Activated T-helper 9 cell treated with anti-CD3 and anti-CD28 coated beads, Interleukin-2, amount 50 U/mL, for 16 hours (primary cell): ENCODE measurements at regions not wholly inside any gene's neighbourhood (a gene's known extent, or its start where the extent isn't known, plus 50 kb on each side); places are given as distances from the start of the nearest gene placed in this dataset.

Source experiments
- DNase-seq: peaks from one replicate; pipeline ENCODE4 v3.0.0-alpha.2; 2020; ENCODE audit warnings: low read depth

DNA sequence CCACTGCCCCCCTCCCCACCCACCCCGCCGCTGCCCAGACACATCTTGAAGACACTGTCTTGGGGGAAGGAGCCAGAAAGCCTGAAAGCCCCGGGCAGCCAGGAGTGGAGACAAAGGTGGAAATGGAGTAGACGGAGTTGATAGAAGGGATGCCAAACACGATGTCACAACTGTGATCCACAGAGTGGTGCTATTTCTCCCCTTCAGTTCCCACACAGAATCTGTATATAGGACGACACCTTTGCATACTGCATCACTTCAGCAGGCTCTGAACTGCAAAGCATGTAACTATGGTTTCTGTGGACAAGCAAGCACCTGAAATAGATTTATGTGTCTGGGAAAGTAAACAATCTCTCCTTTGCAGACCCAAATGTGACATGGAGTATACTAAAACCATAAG, 56.4 kb upstream of the F13A1 start:
- no peak for DNase-seq

DNA sequence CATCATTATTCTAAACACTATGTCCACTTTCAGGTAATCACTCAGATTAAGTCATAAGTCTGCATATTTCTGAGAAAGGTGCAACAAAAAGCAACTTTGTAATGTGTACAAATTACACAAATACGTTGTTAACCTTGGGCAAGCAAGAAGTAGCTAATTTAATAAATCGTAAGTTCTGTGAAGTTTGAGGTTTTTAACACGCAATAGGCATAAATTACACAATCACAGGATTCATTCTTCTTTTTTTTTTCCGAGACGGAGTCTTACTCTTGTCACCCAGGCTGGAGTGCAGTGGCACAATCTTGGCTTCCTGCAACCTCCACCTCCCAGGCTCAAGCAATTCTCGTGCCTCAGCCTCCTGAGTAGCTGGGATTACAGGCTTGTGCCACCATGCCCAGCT, 57.2 kb upstream of the F13A1 start:
- no peak for DNase-seq

DNA sequence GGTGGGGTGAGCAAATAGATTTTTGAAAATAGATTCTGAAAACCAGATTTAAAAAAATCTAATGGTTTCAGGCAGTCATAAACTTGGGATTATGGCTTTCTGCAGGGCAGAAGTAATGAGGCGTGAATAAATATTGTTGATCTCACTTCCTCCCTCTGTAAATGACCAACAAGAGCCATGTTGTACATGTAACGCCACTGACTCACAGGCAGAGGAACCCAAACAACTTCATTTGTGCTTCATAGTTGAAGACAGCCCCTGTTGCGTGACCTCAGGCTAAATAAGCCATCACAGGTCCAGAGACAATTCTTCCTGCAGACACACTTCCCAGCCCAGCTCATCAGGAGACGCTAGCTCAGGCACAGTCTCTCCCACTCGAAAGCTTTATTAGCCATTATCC, 59.1 kb upstream of the F13A1 start:
- no peak for DNase-seq

DNA sequence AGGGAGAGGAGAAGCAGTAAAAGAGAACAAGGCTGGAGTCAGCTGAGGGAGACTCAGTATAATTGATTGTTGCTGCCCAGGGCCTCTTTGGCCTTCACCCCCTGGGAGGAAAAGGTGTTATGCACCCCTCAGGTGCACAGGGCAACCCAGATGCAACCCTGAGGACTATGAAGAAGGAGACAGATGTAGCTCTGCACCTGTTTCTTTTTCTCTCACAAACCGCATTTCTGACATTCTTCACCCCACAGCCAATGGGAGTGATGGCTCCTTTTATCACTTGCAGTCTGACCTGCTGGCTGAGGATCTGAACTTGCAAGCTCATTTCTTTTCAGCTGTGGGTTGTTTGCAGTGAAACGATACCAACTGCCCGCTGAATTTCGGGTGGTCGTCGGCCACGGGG, 64.1 kb upstream of the F13A1 start:
- DNase-seq, result no peak

DNA sequence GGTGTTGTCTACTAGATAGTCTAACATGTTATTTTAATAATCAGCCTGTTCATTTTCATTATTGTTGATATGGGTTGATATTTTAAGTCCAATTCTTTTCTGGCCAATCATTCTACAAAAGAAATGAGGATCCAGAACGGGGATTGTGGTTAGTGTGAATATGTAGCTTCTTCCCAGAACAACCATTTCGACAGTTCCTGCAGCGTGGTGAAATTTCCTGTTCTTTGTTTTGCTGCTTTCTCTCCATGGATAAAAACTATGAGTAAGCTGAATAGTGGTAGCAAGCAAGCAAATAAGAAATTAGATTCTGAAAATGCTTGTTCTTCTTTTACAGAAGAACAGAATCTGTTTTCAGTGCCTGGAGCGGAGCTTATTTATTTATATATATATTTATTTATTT, 65.5 kb upstream of the F13A1 start:
- DNase-seq, result no peak

DNA sequence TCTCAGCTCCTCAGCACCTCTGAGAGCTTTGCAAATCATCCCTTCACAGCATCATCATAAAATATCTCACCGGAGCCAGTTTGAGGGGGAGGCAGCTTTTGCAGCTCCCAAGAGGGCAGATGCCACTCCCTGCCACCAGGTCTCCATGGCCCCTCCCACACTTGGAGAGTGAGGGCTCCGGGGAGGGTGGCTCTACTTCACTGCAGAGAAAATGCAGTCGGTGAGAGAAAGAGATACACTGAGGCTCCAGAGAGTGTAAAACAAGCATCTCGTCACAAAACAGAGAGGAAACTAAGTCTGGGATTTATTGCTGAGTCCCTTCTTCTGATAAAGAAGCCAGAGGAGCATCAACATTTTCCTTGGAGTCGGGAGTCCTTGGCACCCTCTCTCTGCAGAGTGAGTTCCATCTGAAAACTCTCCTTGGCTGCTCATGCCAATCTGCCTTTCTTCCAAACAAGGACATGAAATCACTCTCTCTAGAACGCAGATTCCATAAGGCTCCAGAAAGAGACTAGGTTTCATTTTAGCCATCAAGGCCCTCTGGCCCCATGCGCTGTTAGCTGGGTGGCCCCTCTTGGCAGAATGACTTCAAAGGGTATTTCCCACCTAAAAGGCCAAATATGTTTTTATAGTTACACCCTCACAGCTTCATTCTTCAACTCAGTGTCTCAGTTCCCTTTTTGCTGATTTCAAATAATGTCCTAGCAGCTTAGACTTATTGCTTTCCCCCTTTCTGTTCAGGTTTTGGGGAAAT, 70.6 kb upstream of the F13A1 start:
- no peak for DNase-seq

DNA sequence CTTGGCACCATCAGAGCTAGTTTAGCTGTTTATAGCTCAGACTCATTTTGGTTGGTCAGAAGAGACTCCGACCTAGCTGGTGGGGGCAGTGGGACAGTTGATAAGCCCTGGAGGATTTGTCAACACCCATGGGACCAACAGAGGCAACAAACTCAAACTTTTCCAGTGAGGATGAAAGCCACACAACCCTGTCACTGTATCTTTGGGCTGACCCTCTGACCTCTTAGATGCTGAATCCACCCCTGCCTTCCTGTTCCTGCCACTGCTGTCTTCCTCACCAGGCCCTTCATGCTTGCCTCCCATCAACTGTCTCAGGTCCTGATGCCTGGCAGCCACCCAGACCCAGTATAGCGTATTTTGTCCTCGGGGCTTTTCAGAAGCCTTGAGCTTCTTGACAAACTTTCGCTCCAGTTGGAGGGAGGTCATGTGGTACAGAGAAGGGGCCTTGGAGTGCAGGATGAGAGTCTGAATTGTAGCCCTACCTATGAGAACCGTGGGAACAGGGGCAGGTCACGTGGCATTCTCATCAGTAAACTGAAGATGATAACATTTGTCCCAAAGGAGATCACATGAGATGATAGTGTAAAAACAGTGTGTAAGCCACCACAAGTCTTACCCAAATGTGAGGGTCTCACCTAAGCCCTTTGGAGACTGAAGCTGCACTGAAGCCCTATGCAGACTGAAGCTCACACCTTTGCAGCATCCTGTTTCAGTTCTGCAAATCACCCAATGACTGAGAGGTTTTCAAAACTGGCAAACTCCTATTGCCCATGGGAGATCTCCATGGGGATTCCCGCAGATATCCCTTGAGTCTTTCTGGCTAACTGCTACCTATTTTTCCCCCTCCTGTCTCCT, 72.0 kb upstream of the F13A1 start:
- no peak for DNase-seq

DNA sequence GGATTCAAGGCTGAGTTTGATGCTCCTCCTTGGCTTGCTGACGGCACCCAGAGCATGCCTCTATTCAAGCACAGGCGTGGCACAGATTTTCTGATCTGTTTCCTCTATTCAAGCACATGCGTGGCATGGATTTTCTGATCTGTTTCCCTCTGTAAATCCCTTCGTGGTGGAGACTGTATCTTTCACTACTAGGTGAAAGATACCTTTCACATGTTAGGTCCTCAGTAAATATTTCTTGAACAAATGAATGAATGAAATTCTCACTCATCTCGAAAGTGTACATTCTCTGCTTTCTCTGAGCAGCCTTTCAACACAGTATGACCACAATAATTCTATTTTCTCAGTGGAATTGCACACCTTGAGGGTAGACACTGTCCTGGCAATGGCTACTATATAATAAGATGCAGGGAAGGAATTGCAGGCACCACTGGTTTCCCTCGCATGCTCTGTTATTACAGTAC, 72.6 kb upstream of the F13A1 start:
- DNase-seq, result no peak

DNA sequence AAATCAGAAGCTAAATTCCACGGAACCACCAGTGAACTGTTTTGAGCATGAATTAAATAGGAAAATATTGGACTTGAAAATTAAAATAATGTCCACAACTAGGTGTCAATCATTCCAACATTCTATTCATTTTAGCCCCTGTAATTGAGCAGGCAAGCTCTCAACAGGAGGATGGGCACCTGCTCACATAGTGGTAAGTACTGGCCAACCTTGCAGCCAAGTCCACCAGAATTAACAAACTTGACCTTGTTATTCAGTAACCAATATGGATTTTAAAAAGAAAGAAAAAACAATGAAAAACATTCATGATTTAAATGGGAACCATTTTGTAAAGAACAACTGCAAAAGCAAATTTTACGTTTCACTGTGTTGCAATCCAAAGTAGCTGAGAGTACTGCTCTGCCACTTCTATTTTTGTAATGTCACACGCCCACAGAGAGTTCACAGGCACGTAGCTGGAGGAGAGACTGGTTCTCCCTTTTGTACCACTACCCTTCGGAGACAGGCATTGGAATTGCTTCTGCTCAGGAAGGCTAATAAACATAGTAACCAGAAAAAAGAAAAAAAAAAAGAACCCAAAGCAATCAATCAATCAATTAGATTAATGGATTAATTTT, 75.2 kb upstream of the F13A1 start:
- DNase-seq, result no peak

DNA sequence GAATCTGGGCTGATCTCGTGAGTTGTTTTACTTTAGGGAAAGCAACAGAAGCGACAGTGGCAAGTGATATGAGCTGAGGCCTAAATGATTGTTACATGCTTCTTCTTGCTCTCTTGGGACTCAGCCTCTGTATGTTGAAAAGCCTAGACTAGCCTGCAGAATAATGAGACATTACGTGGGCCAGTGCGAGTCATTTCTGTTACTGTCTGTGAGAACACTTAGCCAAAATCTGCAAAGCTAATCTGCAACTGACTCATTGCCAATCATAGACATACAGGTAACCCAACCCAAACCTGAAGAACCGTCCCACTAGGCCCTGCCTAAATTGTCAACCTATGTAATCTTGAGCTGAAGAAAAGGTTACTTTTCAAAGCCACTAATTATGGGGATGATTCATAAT, 77.4 kb upstream of the F13A1 start:
- DNase-seq, result no peak

DNA sequence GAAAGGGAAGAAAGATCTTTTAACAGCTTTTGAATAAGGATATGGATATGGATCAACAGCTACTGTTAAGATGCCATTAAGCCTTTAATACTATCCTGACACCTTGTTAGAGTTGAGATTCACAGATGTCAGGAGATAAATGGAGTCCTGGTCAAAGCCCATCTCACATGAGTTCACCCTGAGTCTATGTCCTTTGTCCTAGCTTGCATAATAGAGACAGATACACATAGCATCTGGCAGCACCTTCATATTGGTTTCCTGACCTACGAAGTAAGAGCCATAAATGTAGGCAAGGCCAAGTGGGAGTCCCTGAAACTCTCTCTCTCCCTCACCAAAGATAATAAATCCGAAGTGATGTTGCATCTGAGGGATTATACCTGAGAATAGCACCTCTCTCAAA, 79.1 kb upstream of the F13A1 start:
- no peak for DNase-seq

DNA sequence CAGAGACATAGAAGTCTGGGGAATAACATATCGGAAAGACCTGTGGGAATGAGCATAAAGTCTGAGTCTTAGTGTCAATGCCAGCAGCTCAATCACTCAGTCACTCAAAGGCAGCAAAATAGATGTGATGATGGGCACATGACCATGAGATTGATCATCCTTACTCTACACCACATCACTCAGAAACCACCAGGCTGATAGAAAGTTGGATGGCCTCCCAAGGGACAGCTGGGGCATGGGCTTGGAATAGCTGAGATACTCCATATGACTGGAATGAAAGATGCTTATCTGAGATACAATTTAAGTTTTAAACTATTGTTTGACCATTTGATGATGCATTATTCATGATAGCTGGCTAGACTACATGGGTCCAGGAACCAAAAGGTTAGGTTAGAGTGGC, 80.9 kb upstream of the F13A1 start:
- DNase-seq, result no peak

DNA sequence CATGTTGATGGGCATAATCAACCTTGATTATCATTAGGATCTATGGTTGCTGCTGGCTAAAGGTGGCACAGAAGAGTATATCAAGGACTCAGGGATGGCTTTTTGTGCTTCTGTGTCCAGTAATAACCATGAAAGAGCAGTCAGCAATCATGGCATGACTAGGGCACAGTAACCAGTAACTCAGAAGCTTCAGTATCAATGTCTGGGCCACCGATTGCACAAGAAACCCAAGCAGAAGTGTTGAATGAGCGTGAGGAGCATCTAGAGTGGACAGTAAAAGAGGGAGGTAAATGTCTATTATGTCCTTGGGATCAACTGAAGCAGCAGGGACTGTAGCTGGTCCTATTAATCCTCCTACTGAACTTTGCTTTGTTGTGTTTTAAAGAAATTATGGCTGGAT, 81.5 kb upstream of the F13A1 start:
- no peak for DNase-seq

DNA sequence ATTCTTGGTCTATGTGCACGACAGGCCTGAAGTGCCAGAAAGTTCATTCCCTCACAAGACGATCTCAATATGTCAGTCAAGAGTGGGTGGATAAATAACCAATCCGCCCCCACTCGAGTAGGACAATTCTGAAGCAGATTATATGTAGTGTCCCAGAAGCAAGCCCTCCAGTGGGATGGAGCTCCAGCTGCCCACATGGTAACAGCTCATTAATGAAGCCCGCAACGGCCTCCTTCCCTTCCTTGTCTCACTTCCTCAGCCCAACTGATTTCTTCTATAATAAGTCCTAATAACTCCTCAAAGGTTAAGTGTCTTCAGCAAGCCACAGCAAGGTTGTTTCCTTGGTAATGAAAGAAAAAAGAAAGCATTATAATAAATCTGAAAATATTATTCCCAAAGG, 82.1 kb upstream of the F13A1 start:
- no peak for DNase-seq

DNA sequence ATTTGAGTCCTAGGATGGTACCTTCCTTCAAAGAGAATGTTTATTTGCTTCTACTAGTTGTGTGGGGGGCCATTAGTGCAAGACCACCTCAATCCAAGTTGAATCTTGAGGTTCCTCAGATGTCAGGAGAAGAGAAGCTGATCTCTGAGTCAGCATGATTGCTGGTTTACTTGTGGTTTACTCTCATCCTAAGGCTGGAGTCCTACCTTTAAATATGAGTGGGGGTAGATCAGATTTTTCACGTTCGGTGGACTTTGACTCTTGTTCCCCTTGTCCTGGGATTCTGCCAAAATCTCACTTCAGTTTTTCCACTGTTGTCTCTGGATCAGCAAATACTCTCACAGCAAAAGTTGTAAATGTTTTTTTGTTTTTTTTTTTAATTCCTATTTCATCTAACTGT, 84.6 kb upstream of the F13A1 start:
- DNase-seq, result no peak

DNA sequence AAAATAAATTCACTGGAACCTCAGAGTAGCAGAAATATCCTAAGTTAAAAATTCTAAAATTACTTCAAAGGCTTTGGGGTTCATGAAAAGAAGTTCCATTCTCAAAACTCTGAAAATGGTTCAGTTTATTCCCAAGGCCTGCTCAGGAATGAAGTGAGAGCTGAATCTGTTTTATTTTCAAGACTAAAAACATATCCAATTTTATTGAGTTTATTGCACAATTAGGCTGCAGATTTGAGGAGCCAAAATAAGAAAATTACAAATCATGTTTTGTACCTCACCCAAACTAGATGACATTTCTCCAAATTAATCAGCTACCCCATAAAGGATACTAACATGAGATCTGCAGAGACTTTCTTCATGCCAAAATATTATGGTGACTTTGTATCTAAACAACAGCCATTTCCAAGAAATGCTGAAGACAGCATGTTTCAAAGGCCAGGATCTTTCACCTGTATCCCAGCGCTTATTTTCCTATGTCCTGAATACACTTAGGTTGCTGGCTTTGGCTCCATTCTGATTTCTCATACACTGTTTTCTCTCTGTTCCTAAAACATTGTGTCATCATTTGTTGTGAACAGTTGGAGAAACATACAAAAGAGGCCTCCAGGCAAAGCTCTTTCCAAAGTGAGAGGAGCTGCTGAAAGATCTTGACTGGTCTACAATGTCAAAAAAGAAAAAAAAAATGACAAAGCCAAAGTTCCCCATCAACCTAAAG, 85.7 kb upstream of the F13A1 start:
- DNase-seq, result no peak

DNA sequence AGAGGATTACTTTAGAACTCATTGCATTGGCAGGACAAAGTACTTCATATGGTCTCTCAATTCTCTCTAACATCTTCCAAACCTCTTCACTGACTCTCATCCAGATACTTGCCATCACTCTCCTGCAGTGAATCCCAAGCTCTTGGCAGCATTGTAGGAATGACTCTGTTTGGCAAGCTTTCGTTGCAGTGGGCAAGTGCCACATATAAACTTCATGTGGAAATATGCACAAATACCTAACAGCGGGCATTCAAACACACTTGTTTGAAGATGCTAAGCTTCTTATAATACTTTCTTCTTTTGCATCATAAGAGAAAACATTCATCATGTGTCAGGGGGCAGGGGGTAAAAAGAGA, 86.2 kb upstream of the F13A1 start:
- no peak for DNase-seq

DNA sequence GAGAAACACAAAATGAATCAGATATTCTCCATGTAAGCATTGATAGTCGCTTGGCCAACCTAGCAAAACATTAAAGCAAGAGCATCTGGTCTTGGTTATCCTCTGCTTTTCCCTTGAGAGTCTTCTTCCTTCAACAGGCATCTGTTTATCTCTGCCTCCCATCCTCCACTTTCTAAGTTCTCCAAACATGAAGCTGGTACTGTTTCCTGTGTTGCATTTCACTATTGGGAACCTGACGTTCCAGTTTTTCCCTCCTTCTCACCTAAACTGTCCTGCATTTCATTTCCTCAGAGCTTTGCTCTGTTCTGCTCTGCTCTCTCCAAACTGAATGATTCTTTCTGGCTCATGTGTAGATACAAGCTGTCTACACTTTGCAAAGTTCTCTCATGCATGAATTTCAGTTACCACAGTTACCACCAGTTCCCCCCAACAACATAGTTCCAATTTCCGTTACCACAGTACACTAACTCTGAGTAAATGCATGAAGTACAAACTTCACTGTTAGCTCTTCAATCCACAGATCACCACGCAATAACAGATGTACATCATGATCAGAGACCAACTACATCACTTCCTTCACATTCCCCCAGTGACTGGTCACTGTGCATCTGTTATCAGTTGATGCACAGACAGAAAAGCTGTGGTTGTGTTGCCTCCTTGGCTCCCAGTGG, 86.7 kb upstream of the F13A1 start:
- DNase-seq, result no peak

DNA sequence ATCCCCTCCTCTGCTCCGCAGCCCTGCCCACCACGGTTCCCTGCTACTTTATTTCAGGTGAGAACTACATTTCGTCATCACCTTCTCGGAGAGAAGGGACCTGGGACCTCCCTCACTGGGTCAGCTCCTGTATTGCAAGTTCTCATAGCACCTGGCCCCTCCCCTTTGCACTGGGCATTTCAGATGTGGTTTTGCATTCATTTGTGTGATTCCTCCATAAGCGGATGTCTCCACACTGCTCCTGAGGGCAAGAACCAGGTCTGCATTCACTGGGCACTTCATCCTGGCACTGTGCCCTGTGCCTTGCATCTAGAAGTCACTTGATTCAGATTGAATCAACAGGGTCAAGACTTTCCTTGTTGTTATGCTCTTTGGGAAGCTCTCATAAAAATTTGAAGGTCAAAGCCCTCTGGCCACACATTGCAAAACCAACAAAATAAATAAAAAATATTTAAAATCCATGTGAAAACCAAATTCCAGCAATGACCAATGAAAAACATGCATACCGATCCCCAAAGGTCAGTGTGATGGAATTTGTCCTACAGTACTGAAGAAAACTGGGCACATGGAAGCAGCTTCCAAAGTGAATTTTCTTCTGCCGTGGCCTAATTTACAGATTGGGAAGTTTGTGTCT, 89.1 kb upstream of the F13A1 start:
- DNase-seq, result no peak

DNA sequence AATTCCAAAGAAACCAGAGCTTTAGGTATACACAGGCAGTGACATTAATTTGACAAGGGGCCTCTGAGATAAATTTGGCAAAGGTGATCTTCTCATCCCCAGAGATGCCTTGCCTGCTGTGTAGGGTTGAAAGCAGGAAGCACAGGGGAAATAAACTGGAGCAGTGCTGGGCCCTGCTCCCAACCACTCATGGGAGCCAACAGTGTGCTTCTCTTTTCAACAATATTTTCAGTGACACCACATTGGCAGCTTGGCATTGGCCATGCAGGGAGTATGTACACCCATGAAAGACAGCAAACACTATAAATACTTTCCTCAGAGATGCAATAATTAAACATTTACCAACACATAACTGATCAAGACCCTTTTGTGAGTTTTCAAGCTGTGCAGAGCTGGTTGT, 90.7 kb upstream of the F13A1 start:
- no peak for DNase-seq

DNA sequence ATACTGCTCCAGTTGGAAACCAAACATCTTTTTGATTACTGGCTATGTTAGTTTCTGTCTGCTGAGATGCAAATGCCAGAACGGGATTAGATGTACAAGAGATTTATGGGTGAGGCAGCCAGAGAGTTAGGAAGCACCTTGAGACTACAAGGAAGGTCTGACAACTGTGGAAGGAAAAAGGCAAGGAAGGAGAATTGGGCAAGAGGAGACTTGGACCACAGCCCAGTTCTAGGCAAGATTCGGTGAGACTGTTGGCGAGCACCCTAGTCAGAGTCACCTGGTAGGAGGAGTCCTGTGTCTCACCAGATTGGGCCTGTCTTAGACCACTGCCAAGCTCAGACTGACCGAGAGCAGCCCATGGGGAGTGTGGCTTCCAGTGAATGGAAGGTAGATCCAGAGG, 91.8 kb upstream of the F13A1 start:
- DNase-seq, result no peak

DNA sequence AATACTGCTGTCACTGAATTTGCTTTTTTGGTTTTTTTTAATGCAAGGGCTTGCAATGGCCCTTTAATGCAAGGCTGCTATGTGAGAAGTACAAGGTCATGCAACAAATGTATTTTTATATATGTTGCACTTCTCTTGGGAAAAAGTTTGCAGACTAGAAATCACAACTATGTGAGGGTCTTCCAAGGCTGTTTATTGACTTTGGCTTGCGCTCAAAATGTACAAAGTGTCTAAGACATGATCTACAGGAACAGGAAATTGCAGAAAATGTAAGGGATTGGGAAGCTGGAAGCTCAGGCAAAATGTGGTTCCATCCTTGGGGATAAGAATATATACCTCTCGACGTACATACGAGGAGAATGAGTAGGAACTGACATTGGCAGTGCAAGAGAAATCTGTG, 92.2 kb upstream of the F13A1 start:
- DNase-seq, result no peak
